ENCODE measurements at regions not wholly inside any gene's neighbourhood (a gene's known extent, or its start where the extent isn't known, plus 50 kb on each side); places are given as distances from the start of the nearest gene placed in this dataset.

GRCh38 chr5:167923396-167923795 lies 368.0 kb upstream of the WWC1 start:
- TF ChIP-seq POLR2A (IDR thresholded peaks at IDR 0.05; ENCODE audit: low read length) (no peak), GATA1 (IDR thresholded peaks at IDR 0.05; ENCODE audit: low read depth, low read length) (no peak)
